Right lobe of liver (tissue), 4 donors: ENCODE measurements at regions not wholly inside any gene's neighbourhood (a gene's known extent, or its start where the extent isn't known, plus 50 kb on each side); places are given as distances from the start of the nearest gene placed in this dataset.

Experiments used
- CTCF ChIP-seq, 4 donors: fragments of 200-600 bp in 3 of 4; fragments of 450-650 bp in 1 of 4; IDR thresholded peaks; one replicate each; pipeline versions ENCODE4 v1.5.1 to v1.8.0; 2016 to 2022; ENCODE audit warnings: antibody characterized with exemption in 4 of 4, mild to moderate bottlenecking in 2 of 4
- POLR2A ChIP-seq: fragments of 450-650 bp; IDR thresholded peaks from one replicate; pipeline ENCODE4 v1.6.1; 2017; ENCODE audit warnings: antibody characterized with exemption, mild to moderate bottlenecking
- donor health status: DM: no; HTN: no; CAD: no.
- donor health status: DM: no; HTN: no; CAD: no.
- donor health status: DM: no; HTN: yes; CAD: no.

DNA sequence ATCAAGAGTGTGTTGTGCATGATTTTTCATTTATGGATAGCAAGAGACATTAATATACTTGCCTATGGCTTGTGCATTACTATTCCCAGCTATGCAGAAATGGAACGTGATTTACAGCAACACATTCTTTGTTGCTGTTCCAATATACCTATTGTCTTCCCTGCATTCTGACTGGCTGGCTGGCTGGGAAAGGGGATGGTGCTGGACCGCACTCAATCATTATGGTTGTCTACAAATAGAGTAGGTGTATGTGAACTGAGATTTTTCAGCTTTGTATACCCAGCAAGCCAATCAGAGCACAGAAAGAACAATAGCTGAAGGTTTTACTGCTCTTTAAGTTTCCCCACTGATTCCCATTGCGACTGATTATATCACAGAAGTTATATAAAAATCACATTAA lies 167.5 kb downstream of the ATG4C start:
- no peak for TF ChIP-seq POLR2A
- no peak for TF ChIP-seq CTCF (IDR thresholded peaks at IDR 0.05)
